NCI-H524 (cell line): ENCODE measurements at regions not wholly inside any gene's neighbourhood (a gene's known extent, or its start where the extent isn't known, plus 50 kb on each side); places are given as distances from the start of the nearest gene placed in this dataset.
"Not testable (repeated sequence)": the region's sequence is repeated elsewhere in the genome, so short reads cannot be mapped to it uniquely, and the experiment has no call there.

Source experiments
- DNase-seq, 2 experiments: peaks; one replicate each; lab custom pipeline; 2025; lab: John Stamatoyannopoulos, UW

DNA sequence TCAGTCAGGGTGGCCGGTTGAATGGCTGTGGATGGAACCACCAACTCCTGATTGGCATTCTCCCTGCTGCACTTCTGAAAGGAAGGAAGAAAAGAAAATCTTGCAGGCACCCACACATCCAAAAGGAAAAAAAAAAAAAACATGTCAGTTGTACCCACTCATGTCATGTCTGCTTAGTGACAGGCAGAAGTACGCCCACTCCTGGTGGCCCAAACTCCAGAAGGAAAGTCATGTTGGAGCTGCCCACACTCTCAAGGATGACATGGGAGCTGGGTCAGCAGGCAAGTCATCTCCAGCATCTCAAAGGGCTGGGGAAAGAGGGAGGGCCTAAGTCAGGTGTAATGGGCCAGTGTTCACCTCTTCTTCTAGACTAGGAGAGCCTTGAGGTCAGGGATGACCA is 1079.1 kb downstream of the BCL11B start:
- DNase-seq = no peak

GRCh38 chr14:98194821-98195220 is 1077.2 kb downstream of the BCL11B start:
- no peak for DNase-seq

DNA sequence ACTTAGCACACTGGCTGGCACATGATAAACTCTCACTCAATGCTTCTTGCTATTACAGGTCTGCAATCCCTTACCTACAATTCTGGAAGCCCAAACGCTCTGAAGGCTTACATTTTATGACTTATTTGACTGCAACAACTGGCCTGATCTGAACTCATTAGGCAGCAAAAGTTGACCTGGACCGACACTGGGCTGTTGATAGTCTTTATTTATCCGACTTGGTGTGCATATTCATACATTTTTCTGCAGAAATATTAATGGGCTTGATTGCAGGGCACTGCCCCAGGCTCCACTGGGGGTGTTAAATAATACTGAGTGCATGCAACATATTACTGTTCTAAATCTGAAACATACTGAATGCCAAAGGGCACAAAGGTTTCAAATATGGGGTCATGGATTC is 1076.7 kb downstream of the BCL11B start:
- DNase-seq = no peak

DNA sequence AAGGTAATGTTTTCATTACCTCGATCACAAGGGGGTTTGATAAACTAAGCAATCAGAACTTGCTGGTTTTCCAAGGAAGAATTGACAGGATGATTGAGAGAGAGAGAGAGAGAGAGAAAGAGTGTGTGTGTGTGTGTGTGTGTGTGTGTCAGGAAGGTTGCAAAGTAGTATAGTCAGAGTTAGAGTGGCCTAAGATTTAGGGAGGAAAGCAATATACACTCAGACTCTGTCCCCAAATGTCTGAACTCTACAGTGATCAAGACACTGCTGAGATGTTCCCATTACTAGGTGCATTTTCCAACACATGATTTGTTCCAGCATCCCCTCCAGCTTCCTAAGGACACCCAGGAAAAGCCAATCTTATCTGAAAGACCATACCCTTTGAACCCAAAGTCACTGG is 1074.1 kb downstream of the BCL11B start:
- no peak for DNase-seq

DNA sequence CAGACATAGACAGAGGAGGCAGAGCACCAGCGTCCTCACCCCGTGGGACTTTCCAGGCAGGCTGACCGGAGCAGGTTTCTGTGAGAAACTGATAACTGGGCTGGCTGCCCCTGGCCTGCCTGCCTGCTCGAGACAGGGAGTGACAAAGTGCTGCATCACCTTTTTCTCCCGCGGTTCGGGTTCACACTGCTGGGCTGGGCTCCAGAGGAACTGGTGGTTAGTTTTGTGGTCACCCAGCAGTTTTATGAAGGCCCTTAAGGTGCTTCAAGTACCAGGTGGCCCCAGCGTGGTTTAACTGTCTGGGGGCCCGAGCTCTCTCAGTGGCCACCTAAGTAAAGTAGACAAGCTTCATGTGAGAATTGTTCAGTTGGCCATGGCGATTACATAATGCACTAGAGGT is 1073.6 kb downstream of the BCL11B start:
- DNase-seq = no peak

- no peak for DNase-seq
Measured at GRCh38 chr14:98200601-98201000, 1071.4 kb downstream of the BCL11B start.

GRCh38 chr14:98203421-98203820 is 1068.6 kb downstream of the BCL11B start:
- no peak for DNase-seq

DNA sequence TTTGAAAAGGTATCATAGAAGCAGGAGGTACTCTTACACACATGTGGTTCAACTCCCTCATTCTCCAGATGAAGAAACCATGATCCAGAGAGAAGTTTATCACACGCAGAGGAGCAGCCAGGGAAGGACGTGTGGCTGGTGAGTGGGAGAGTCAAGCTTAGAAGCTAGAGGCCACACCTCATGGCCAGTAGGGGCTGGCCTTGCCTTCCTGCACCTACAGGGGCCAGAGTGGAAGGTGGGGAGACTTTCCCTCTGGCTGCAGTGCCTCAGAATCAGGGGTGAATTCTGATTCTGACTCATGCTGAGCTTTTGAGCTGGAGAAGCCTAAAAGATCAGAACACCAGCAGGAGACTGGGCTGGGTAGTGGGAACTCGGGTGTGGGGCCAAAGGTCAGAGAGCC is 1067.9 kb downstream of the BCL11B start:
- no peak for DNase-seq

GRCh38 chr14:98207415-98207814 is 1064.6 kb downstream of the BCL11B start:
- no peak for DNase-seq

DNA sequence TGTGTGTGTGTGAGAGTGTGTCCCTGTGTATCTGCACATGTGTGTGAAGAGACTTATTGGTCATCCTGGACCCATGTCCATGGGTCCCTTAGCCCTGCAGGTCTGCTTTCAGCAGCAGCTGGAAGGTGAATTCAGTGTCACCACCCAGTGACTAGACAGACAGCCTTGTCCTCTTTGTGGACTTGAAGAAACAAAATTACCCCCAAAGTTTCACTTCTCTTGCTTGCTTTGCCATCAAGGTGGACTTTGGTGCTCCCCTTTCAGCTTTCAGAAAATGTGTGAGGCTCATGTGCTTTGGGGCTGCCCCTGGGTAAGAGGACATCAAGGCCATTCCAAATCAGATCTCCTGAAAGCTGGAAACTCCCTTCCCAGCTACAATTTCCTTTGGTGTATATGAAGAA is 1063.8 kb downstream of the BCL11B start:
- no peak for DNase-seq

- DNase-seq = no peak
Measured at GRCh38 chr14:98208943-98209342, 1063.1 kb downstream of the BCL11B start.

- DNase-seq = no peak
Measured at GRCh38 chr14:98210045-98210672, 1061.8 kb downstream of the BCL11B start.

GRCh38 chr14:98217530-98217929 is 1054.5 kb downstream of the BCL11B start:
- no peak for DNase-seq

- DNase-seq = no peak
Measured at GRCh38 chr14:98218218-98218617, 1053.8 kb downstream of the BCL11B start.

DNA sequence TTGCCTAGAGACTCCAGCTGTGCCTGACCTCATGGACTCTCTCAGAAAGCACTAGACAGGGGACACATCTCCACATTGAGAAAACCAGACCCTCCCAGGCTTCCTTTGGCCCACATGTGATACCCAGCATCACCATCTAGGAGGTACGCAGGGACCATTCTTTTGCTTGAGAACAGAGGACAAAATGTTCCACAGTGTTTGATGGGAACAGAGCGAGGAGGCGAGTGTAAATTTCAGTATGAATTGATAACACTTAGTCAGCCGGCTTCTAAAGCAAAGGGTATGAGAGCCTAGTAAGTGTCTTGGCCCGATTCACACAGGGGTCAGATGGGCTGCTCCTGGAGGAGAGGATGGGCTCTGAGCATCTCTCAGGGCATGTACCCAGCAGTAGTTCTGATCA is 1052.4 kb downstream of the BCL11B start:
- no peak for DNase-seq

- DNase-seq = no peak
Measured at GRCh38 chr14:98223106-98223505, 1048.9 kb downstream of the BCL11B start.

GRCh38 chr14:98223710-98224109 is 1048.3 kb downstream of the BCL11B start:
- DNase-seq = not testable (repeated sequence)

DNA sequence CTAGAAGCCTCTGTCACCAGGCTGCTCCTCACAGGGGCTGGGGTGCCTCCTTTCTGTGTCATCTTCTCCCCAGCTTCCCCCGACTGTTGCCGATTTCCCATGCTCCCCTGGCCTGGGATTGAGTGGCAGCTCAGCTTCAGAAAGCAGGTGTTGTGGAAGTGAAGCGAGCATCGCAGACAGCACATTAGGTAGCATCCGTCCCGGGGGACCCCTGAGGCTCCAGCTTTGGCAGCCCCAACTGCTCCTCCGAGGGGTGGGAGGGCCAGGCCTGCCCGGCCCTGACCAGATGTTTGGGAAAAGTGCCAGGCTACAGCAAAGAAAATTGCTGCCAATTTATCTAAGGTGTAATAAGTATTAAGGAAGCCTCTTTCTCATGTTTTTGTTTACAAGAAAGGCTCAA is 1045.6 kb downstream of the BCL11B start:
- DNase-seq = peak; percentile 79 to 90

DNA sequence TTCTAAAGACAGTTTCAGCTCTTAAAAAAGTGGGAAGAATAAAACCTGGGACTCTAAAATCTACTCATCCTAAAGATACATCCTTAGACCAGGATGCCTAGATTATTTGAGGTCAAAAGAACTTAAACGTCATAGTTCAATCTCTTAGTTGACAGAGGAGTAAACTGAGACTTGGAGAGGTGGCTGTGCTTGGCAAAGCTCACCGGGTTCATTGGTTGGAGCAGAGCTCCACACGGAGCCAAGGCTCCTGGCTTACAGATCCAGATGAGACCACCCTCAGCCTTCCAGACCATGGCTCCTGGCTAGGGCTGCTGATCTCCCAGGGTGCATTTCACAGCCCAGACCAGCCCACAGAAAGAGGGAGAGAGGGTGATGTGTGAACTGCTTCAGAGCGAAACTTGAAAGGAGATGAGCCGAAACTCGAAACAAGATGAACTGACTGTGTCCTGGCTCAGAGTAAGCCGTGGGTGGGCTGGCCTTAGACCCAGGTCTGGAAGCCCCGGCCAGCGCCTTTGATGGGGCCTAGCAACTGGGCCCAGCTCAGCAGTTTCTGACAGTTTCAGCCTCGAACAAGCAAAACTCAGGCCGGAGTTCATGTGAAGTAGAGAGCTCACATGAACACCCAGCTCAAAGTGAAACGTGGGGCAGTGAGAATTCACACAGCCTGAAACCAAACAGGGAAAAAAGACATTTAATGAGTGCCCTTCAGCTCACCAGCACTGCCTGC is 1044.8 kb downstream of the BCL11B start:
- DNase-seq = no peak

DNA sequence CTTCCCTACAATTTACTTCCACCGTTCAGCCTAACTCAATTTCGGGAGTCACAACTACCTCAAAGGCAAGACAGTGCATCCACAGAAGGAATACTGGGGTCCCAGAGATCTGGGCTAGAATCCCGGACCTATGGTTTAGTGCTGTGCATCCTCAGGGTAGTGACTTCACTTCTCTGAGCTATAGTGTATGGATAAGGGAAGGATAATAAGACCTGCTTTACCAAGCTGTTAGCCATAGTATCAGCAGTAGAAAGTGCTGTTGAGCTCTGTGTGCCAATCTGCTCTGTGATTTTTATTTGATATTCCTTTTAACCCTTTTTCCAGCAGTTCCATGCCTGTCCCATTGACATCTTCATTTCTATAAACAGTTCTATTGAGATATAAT is 1044.3 kb downstream of the BCL11B start:
- DNase-seq = no peak

DNA sequence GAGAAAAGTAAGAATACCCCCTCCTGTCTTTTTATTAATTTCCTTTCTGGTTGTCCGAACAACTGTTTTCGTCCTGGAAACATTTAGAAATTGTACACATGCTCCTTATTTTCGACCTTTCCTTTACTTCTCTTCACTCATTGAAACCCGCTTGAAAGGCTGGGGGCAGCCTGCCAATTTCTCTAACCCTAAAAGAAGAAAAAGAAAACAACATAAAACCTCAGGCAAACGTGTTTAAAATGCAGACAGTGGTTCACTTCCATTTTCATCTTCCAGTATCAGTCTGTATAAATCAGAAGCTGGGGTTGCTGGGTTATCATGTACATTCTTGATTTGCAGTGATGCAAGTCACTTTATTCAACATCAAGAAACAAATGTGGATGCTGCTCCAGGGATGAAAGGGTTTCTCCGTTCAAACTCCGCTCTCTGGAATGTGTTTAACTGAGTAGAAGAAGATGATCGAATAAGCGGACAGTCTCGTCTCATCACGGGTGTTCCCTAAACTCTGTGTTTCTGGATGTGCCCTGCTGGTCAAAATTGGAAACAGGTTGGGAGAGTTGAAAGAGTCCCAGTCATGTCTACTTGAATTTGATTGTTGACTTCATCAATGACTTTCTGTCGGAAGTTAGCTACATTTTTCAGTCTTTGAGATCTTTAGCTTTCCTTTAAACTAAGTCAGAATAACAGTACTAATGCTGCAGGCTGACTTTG is 1042.2 kb downstream of the BCL11B start:
- DNase-seq = no peak

GRCh38 chr14:98230411-98230810 is 1041.6 kb downstream of the BCL11B start:
- no peak for DNase-seq

- DNase-seq = no peak
Measured at GRCh38 chr14:98231210-98231609, 1040.8 kb downstream of the BCL11B start.
